GM23338 (cell line): ENCODE measurements at regions not wholly inside any gene's neighbourhood (a gene's known extent, or its start where the extent isn't known, plus 50 kb on each side); places are given as distances from the start of the nearest gene placed in this dataset.

Experiments
- ATAC-seq: fragments of 200-7000 bp; cut with Tn5 transposase; 3 replicates; pipeline ENCODE4 v1.9.1; 2020
- DNase-seq: peaks from one replicate; pipeline ENCODE4 v3.0.0-alpha.2; 2015; ENCODE audit warnings: low spot score
- H2AFZ ChIP-seq: fragments of 200-600 bp; sonication (generic); 2 replicates; pipeline ENCODE4 v1.8.0; 2016; ENCODE audit warnings: antibody characterized with exemption, mild to moderate bottlenecking, moderate library complexity
- H3F3A ChIP-seq: fragments of 200-600 bp; sonication (generic); replicated peaks from 2 replicates; pipeline ENCODE4 v1.8.0; 2017; ENCODE audit warnings: antibody characterized with exemption, mixed run types, low read depth
- H3K27ac ChIP-seq: fragments of 200-600 bp; sonication (generic); 2 replicates; pipeline ENCODE4 v1.6.1; 2016; ENCODE audit warnings: low read depth
- H3K27me3 ChIP-seq: fragments of 200-600 bp; sonication (generic); 2 replicates; pipeline ENCODE4 v1.8.0; 2016; ENCODE audit warnings: mild to moderate bottlenecking, mixed run types, moderate library complexity; ENCODE audit not compliant: insufficient read depth
- H3K36me3 ChIP-seq: fragments of 200-600 bp; sonication (generic); 2 replicates; pipeline ENCODE4 v1.8.0; 2016; ENCODE audit warnings: mild to moderate bottlenecking; ENCODE audit not compliant: insufficient read depth
- H3K4me1 ChIP-seq: fragments of 200-600 bp; sonication (generic); 2 replicates; pipeline ENCODE4 v1.8.0; 2016; ENCODE audit warnings: mild to moderate bottlenecking, moderate library complexity; ENCODE audit not compliant: insufficient read depth
- H3K4me2 ChIP-seq: fragments of 200-600 bp; sonication (generic); 2 replicates; pipeline ENCODE4 v1.7.1; 2017; ENCODE audit warnings: mixed run types
- H3K4me3 ChIP-seq: fragments of 200-600 bp; sonication (generic); 2 replicates; pipeline ENCODE4 v1.6.1; 2016; ENCODE audit warnings: mixed run types
- H3K79me2 ChIP-seq: fragments of 200-600 bp; sonication (generic); replicated peaks from 2 replicates; pipeline ENCODE4 v1.8.0; 2017; ENCODE audit warnings: mild to moderate bottlenecking; ENCODE audit not compliant: insufficient read depth
- H3K9me2 ChIP-seq: fragments of 200-600 bp; sonication (generic); 2 replicates; pipeline ENCODE4 v1.8.0; 2017; ENCODE audit not compliant: insufficient read depth
- H4K20me1 ChIP-seq: fragments of 200-600 bp; sonication (generic); replicated peaks from 2 replicates; pipeline ENCODE4 v1.8.0; 2017; ENCODE audit warnings: mild to moderate bottlenecking; ENCODE audit not compliant: insufficient read depth
- H3K27ac Mint-ChIP-seq: 2 replicates; pipeline ENCODE4 v1.8.0; 2020; ENCODE audit warnings: inconsistent platforms, mild to moderate bottlenecking, moderate library complexity, mixed read lengths
- H3K27me3 Mint-ChIP-seq: 3 replicates; pipeline ENCODE4 v1.8.0; 2022; ENCODE audit warnings: low read depth, mild to moderate bottlenecking, moderate library complexity, mixed read lengths, inconsistent platforms; ENCODE audit not compliant: insufficient read depth, poor library complexity
- H3K36me3 Mint-ChIP-seq: 3 replicates; pipeline ENCODE4 v1.8.0; 2021; ENCODE audit warnings: low read depth, mild to moderate bottlenecking, inconsistent platforms, moderate library complexity, mixed read lengths
- H3K4me1 Mint-ChIP-seq: 3 replicates; pipeline ENCODE4 v1.8.0; 2020; ENCODE audit warnings: mild to moderate bottlenecking, inconsistent platforms, mixed read lengths
- H3K4me3 Mint-ChIP-seq: 3 replicates; pipeline ENCODE4 v1.8.0; 2021; ENCODE audit warnings: moderate library complexity, mild to moderate bottlenecking, inconsistent platforms, mixed read lengths
- H3K9me3 Mint-ChIP-seq: 3 replicates; pipeline ENCODE4 v1.8.0; 2020; ENCODE audit warnings: moderate library complexity, mild to moderate bottlenecking, inconsistent platforms, mixed read lengths
- CREB1 ChIP-seq: fragments of 250-450 bp; sonication (Bioruptor Pico); IDR thresholded peaks from 2 replicates; pipeline ENCODE4 v1.5.0; 2020; ENCODE audit warnings: low read depth, mild to moderate bottlenecking, moderate library complexity
- EZH2phosphoT487 ChIP-seq: fragments of 200-600 bp; sonication (generic); IDR thresholded peaks from one replicate; pipeline ENCODE4 v1.8.1; 2018; ENCODE audit warnings: antibody characterized with exemption; ENCODE audit not compliant: unreplicated experiment
- JUNB ChIP-seq: IDR thresholded peaks from one replicate; pipeline ENCODE4 v1.6.1; 2016; ENCODE audit warnings: antibody characterized with exemption; ENCODE audit not compliant: unreplicated experiment
- ZNF114 ChIP-seq: fragments of 250-450 bp; sonication (Bioruptor Pico); IDR thresholded peaks from 2 replicates; pipeline ENCODE4 v1.5.0; 2020; ENCODE audit warnings: mild to moderate bottlenecking, moderate library complexity
- ZNF331 ChIP-seq: fragments of 250-450 bp; sonication (Bioruptor Pico); IDR thresholded peaks from 2 replicates; pipeline ENCODE4 v1.5.0; 2020; ENCODE audit warnings: low read depth, mild to moderate bottlenecking, moderate library complexity
- TF ChIP-seq, protein P1 (sequence below): fragments of 250-450 bp; sonication (Bioruptor Pico); IDR thresholded peaks from 2 replicates; pipeline ENCODE4 v1.5.0; 2020; ENCODE audit warnings: mild to moderate bottlenecking, moderate library complexity

DNA sequence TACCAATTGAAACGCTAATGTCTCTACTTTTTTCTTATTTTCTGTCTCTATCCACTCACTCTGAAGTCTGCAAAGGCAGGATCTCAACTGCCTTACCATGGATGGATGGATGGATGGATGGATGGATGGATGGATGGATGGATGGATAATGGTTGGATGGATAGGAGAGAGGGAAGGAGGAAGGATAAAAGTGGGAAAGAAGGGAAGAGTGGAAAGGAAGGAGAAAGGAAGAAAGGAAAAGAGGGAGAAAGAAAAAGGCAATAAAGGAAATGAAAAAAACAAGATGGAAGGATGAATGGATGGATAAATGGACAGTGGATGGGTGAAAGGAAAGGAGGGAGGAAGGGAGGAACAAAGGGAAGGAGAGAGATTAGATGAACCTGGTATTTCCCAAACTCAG lies 506.0 kb downstream of the MN1 start:
- Mint-ChIP-seq H3K27ac (no peak overlapping the region), H3K27me3 (peaks cover 16% of the 10 kb centered on the region)
- TF ChIP-seq, protein P1, sequence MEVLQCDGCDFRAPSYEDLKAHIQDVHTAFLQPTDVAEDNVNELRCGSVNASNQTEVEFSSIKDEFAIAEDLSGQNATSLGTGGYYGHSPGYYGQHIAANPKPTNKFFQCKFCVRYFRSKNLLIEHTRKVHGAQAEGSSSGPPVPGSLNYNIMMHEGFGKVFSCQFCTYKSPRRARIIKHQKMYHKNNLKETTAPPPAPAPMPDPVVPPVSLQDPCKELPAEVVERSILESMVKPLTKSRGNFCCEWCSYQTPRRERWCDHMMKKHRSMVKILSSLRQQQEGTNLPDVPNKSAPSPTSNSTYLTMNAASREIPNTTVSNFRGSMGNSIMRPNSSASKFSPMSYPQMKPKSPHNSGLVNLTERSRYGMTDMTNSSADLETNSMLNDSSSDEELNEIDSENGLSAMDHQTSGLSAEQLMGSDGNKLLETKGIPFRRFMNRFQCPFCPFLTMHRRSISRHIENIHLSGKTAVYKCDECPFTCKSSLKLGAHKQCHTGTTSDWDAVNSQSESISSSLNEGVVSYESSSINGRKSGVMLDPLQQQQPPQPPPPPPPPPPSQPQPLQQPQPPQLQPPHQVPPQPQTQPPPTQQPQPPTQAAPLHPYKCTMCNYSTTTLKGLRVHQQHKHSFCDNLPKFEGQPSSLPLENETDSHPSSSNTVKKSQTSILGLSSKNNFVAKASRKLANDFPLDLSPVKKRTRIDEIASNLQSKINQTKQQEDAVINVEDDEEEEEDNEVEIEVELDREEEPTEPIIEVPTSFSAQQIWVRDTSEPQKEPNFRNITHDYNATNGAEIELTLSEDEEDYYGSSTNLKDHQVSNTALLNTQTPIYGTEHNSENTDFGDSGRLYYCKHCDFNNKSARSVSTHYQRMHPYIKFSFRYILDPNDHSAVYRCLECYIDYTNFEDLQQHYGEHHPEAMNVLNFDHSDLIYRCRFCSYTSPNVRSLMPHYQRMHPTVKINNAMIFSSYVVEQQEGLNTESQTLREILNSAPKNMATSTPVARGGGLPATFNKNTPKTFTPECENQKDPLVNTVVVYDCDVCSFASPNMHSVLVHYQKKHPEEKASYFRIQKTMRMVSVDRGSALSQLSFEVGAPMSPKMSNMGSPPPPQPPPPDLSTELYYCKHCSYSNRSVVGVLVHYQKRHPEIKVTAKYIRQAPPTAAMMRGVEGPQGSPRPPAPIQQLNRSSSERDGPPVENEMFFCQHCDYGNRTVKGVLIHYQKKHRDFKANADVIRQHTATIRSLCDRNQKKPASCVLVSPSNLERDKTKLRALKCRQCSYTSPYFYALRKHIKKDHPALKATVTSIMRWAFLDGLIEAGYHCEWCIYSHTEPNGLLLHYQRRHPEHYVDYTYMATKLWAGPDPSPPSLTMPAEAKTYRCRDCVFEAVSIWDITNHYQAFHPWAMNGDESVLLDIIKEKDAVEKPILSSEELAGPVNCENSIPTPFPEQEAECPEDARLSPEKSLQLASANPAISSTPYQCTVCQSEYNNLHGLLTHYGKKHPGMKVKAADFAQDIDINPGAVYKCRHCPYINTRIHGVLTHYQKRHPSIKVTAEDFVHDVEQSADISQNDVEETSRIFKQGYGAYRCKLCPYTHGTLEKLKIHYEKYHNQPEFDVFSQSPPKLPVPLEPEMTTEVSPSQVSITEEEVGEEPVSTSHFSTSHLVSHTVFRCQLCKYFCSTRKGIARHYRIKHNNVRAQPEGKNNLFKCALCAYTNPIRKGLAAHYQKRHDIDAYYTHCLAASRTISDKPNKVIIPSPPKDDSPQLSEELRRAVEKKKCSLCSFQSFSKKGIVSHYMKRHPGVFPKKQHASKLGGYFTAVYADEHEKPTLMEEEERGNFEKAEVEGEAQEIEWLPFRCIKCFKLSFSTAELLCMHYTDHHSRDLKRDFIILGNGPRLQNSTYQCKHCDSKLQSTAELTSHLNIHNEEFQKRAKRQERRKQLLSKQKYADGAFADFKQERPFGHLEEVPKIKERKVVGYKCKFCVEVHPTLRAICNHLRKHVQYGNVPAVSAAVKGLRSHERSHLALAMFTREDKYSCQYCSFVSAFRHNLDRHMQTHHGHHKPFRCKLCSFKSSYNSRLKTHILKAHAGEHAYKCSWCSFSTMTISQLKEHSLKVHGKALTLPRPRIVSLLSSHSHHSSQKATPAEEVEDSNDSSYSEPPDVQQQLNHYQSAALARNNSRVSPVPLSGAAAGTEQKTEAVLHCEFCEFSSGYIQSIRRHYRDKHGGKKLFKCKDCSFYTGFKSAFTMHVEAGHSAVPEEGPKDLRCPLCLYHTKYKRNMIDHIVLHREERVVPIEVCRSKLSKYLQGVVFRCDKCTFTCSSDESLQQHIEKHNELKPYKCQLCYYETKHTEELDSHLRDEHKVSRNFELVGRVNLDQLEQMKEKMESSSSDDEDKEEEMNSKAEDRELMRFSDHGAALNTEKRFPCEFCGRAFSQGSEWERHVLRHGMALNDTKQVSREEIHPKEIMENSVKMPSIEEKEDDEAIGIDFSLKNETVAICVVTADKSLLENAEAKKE, result no peak
- TF ChIP-seq ZNF114 (CRISPR knock-in tag), result no peak
- TF ChIP-seq ZNF331, result no peak
- TF ChIP-seq CREB1 (CRISPR knock-in tag), result no peak

DNA sequence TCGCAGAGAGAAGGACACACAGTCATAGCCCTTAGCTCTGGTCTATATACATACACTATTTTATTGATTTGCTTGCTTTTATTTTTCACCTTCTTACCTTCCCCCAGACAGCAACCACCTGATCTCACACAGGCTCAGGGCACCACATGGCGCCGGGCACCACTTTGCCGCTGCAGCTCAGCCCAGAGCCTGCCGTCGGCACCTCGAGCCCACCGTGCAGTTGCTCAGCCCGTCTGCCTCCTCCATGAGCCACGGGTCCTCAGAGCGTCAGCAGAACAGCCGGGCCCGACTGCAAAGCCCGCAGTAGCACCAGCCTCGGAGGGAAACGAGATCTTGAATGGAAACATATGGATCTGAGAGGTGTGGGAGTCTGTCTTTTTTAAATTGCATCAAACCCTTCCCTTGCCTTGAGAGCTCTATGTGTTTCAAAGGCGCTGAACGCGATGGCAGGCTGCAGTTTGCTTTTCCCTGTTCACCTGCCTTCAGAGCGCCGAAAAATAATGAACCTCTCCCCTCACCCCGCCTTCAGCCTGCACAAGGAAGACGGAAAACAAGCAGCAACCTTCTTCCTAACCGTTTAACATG lies 505.4 kb downstream of the MN1 start:
- Histone ChIP-seq H4K20me1 (no peaks in the 10 kb centered on the region), H3K9me2 (no peaks in the 10 kb centered on the region), H3K36me3 (no peaks in the 10 kb centered on the region), H3K4me2 (no peak overlapping the region), H3K27me3 (peaks cover 5% of the 10 kb centered on the region; the same call in 1 of the 2 replicates), H2AFZ (peak overlapping the region; percentile 52), H3K4me3 (no peak overlapping the region), H3F3A (no peaks in the 10 kb centered on the region), H3K79me2 (no peaks in the 10 kb centered on the region), H3K4me1 (peaks cover 38% of the 10 kb centered on the region), H3K27ac (no peak overlapping the region)
- Mint-ChIP-seq H3K36me3 (no peaks in the 10 kb centered on the region), H3K27ac (no peak overlapping the region), H3K4me1 (peaks cover 53% of the 10 kb centered on the region), H3K4me3 (no peak overlapping the region), H3K27me3 (peaks cover 16% of the 10 kb centered on the region), H3K9me3 (no peaks in the 10 kb centered on the region)
- DNase-seq, result peak; percentile 28
- peak; percentile 22; the same call in 2 of the 3 replicates for ATAC-seq
- TF ChIP-seq EZH2phosphoT487, result no peak
- no peak for TF ChIP-seq JUNB
- TF ChIP-seq, protein P1, result no peak

More for the DNA sequence above, 506.0 kb downstream of the MN1 start:
- Histone ChIP-seq H2AFZ (no peak overlapping the region; the same call in 1 of the 2 replicates), H3K79me2 (no peaks in the 10 kb centered on the region), H3K9me2 (no peaks in the 10 kb centered on the region), H3K27ac (no peak overlapping the region), H3F3A (no peaks in the 10 kb centered on the region), H3K4me2 (no peak overlapping the region), H3K4me3 (no peak overlapping the region), H4K20me1 (no peaks in the 10 kb centered on the region), H3K36me3 (no peaks in the 10 kb centered on the region), H3K4me1 (peaks cover 38% of the 10 kb centered on the region), H3K27me3 (peaks cover 5% of the 10 kb centered on the region; the same call in 1 of the 2 replicates)
- ATAC-seq, result no peak
- Mint-ChIP-seq H3K36me3 (no peaks in the 10 kb centered on the region), H3K4me1 (peaks cover 53% of the 10 kb centered on the region), H3K4me3 (no peak overlapping the region), H3K9me3 (no peaks in the 10 kb centered on the region)
- no peak for DNase-seq
